GM23338 (cell line): ENCODE measurements at regions not wholly inside any gene's neighbourhood (a gene's known extent, or its start where the extent isn't known, plus 50 kb on each side); places are given as distances from the start of the nearest gene placed in this dataset.

Experiments used
- ATAC-seq: fragments of 200-7000 bp; cut with Tn5 transposase; 3 replicates; pipeline ENCODE4 v1.9.1; 2020
- DNase-seq: peaks from one replicate; pipeline ENCODE4 v3.0.0-alpha.2; 2015; ENCODE audit warnings: low spot score
- H2AFZ ChIP-seq: fragments of 200-600 bp; sonication (generic); 2 replicates; pipeline ENCODE4 v1.8.0; 2016; ENCODE audit warnings: antibody characterized with exemption, mild to moderate bottlenecking, moderate library complexity
- H3F3A ChIP-seq: fragments of 200-600 bp; sonication (generic); replicated peaks from 2 replicates; pipeline ENCODE4 v1.8.0; 2017; ENCODE audit warnings: antibody characterized with exemption, mixed run types, low read depth
- H3K27ac ChIP-seq: fragments of 200-600 bp; sonication (generic); 2 replicates; pipeline ENCODE4 v1.6.1; 2016; ENCODE audit warnings: low read depth
- H3K27me3 ChIP-seq: fragments of 200-600 bp; sonication (generic); 2 replicates; pipeline ENCODE4 v1.8.0; 2016; ENCODE audit warnings: mild to moderate bottlenecking, mixed run types, moderate library complexity; ENCODE audit not compliant: insufficient read depth
- H3K36me3 ChIP-seq: fragments of 200-600 bp; sonication (generic); 2 replicates; pipeline ENCODE4 v1.8.0; 2016; ENCODE audit warnings: mild to moderate bottlenecking; ENCODE audit not compliant: insufficient read depth
- H3K4me1 ChIP-seq: fragments of 200-600 bp; sonication (generic); 2 replicates; pipeline ENCODE4 v1.8.0; 2016; ENCODE audit warnings: mild to moderate bottlenecking, moderate library complexity; ENCODE audit not compliant: insufficient read depth
- H3K4me2 ChIP-seq: fragments of 200-600 bp; sonication (generic); 2 replicates; pipeline ENCODE4 v1.7.1; 2017; ENCODE audit warnings: mixed run types
- H3K4me3 ChIP-seq: fragments of 200-600 bp; sonication (generic); 2 replicates; pipeline ENCODE4 v1.6.1; 2016; ENCODE audit warnings: mixed run types
- H3K79me2 ChIP-seq: fragments of 200-600 bp; sonication (generic); replicated peaks from 2 replicates; pipeline ENCODE4 v1.8.0; 2017; ENCODE audit warnings: mild to moderate bottlenecking; ENCODE audit not compliant: insufficient read depth
- H3K9me2 ChIP-seq: fragments of 200-600 bp; sonication (generic); 2 replicates; pipeline ENCODE4 v1.8.0; 2017; ENCODE audit not compliant: insufficient read depth
- H4K20me1 ChIP-seq: fragments of 200-600 bp; sonication (generic); replicated peaks from 2 replicates; pipeline ENCODE4 v1.8.0; 2017; ENCODE audit warnings: mild to moderate bottlenecking; ENCODE audit not compliant: insufficient read depth
- H3K27ac Mint-ChIP-seq: 2 replicates; pipeline ENCODE4 v1.8.0; 2020; ENCODE audit warnings: inconsistent platforms, mild to moderate bottlenecking, moderate library complexity, mixed read lengths
- H3K27me3 Mint-ChIP-seq: 3 replicates; pipeline ENCODE4 v1.8.0; 2022; ENCODE audit warnings: low read depth, mild to moderate bottlenecking, moderate library complexity, mixed read lengths, inconsistent platforms; ENCODE audit not compliant: insufficient read depth, poor library complexity
- H3K36me3 Mint-ChIP-seq: 3 replicates; pipeline ENCODE4 v1.8.0; 2021; ENCODE audit warnings: low read depth, mild to moderate bottlenecking, inconsistent platforms, moderate library complexity, mixed read lengths
- H3K4me1 Mint-ChIP-seq: 3 replicates; pipeline ENCODE4 v1.8.0; 2020; ENCODE audit warnings: mild to moderate bottlenecking, inconsistent platforms, mixed read lengths
- H3K4me3 Mint-ChIP-seq: 3 replicates; pipeline ENCODE4 v1.8.0; 2021; ENCODE audit warnings: moderate library complexity, mild to moderate bottlenecking, inconsistent platforms, mixed read lengths
- H3K9me3 Mint-ChIP-seq: 3 replicates; pipeline ENCODE4 v1.8.0; 2020; ENCODE audit warnings: moderate library complexity, mild to moderate bottlenecking, inconsistent platforms, mixed read lengths
- CREB1 ChIP-seq: fragments of 250-450 bp; sonication (Bioruptor Pico); IDR thresholded peaks from 2 replicates; pipeline ENCODE4 v1.5.0; 2020; ENCODE audit warnings: low read depth, mild to moderate bottlenecking, moderate library complexity
- EZH2 ChIP-seq: fragments of 200-600 bp; sonication (generic); IDR thresholded peaks from one replicate; pipeline ENCODE4 v1.8.0; 2017; ENCODE audit warnings: antibody characterized with exemption, mild to moderate bottlenecking, low read depth; ENCODE audit not compliant: unreplicated experiment
- EZH2phosphoT487 ChIP-seq: fragments of 200-600 bp; sonication (generic); IDR thresholded peaks from one replicate; pipeline ENCODE4 v1.8.1; 2018; ENCODE audit warnings: antibody characterized with exemption; ENCODE audit not compliant: unreplicated experiment
- JUNB ChIP-seq: IDR thresholded peaks from one replicate; pipeline ENCODE4 v1.6.1; 2016; ENCODE audit warnings: antibody characterized with exemption; ENCODE audit not compliant: unreplicated experiment
- NANOG ChIP-seq: IDR thresholded peaks from 2 replicates; pipeline ENCODE4 v1.6.1; 2016; ENCODE audit warnings: antibody characterized with exemption, borderline replicate concordance
- POLR2AphosphoS5 ChIP-seq: IDR thresholded peaks from 2 replicates; pipeline ENCODE4 v1.6.1; 2016; ENCODE audit warnings: antibody characterized with exemption, low read depth
- ZNF114 ChIP-seq: fragments of 250-450 bp; sonication (Bioruptor Pico); IDR thresholded peaks from 2 replicates; pipeline ENCODE4 v1.5.0; 2020; ENCODE audit warnings: mild to moderate bottlenecking, moderate library complexity
- ZNF331 ChIP-seq: fragments of 250-450 bp; sonication (Bioruptor Pico); IDR thresholded peaks from 2 replicates; pipeline ENCODE4 v1.5.0; 2020; ENCODE audit warnings: low read depth, mild to moderate bottlenecking, moderate library complexity
- TF ChIP-seq, protein P1 (sequence below): IDR thresholded peaks from one replicate; pipeline ENCODE4 v1.6.1; 2018; ENCODE audit warnings: antibody characterized with exemption; ENCODE audit not compliant: unreplicated experiment
- TF ChIP-seq, protein P2 (sequence below): IDR thresholded peaks from 2 replicates; pipeline ENCODE4 v1.6.1; 2016; ENCODE audit warnings: antibody characterized with exemption
- TF ChIP-seq, protein P3 (sequence below), 2 experiments: fragments of 200-600 bp in 1 of 2; sonication (generic) in 1 of 2; conservative IDR thresholded peaks; 2 replicates each; pipeline versions ENCODE4 v1.5.1 to v1.6.1; 2016 to 2017; ENCODE audit warnings: antibody characterized with exemption in 2 of 2, low read depth in 2 of 2, mild to moderate bottlenecking in 2 of 2, moderate library complexity in 1 of 2

DNA sequence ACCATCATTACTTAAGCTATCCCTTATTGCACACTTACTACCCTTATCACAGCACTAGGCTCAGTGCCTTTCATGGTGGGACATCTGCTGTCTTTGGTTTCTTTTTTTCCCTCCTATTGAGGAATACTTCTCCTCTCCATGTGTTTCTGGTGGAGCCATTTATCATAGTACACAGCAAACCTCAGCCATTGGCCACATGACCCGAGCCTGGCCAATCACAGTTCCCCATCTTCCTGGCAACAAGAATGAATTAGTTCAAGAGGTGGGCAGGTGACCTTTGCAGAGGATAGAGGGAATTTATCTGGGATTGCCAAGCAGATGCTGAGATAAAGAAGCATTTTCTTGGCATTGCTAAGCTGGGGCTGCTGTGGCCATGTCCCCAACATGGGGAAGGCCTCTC, 101.1 kb upstream of the ZNF618 start:
- Mint-ChIP-seq H3K4me3 (no peak overlapping the region), H3K9me3 (no peaks in the 10 kb centered on the region), H3K27me3 (peaks cover 3% of the 10 kb centered on the region), H3K36me3 (no peaks in the 10 kb centered on the region), H3K27ac (no peak overlapping the region), H3K4me1 (no peaks in the 10 kb centered on the region)
- no peaks in the 10 kb centered on the region for H3F3A ChIP-seq
- no peak overlapping the region for H3K27ac ChIP-seq
- H3K36me3 ChIP-seq = no peaks in the 10 kb centered on the region
- no peaks in the 10 kb centered on the region for H3K79me2 ChIP-seq
- peak overlapping the region; percentile 66 for H2AFZ ChIP-seq
- no peaks in the 10 kb centered on the region for H3K27me3 ChIP-seq
- ATAC-seq (no peak), DNase-seq (no peak)
- H3K4me3 ChIP-seq = no peak overlapping the region
- H3K9me2 ChIP-seq = no peaks in the 10 kb centered on the region
- H3K4me1 ChIP-seq = no peaks in the 10 kb centered on the region
- H4K20me1 ChIP-seq = no peaks in the 10 kb centered on the region
- H3K4me2 ChIP-seq = no peak overlapping the region
- TF ChIP-seq NANOG (no peak), EZH2 (no peak), JUNB (no peak), EZH2phosphoT487 (no peak), ZNF114 (no peak)
- TF ChIP-seq, protein P1, sequence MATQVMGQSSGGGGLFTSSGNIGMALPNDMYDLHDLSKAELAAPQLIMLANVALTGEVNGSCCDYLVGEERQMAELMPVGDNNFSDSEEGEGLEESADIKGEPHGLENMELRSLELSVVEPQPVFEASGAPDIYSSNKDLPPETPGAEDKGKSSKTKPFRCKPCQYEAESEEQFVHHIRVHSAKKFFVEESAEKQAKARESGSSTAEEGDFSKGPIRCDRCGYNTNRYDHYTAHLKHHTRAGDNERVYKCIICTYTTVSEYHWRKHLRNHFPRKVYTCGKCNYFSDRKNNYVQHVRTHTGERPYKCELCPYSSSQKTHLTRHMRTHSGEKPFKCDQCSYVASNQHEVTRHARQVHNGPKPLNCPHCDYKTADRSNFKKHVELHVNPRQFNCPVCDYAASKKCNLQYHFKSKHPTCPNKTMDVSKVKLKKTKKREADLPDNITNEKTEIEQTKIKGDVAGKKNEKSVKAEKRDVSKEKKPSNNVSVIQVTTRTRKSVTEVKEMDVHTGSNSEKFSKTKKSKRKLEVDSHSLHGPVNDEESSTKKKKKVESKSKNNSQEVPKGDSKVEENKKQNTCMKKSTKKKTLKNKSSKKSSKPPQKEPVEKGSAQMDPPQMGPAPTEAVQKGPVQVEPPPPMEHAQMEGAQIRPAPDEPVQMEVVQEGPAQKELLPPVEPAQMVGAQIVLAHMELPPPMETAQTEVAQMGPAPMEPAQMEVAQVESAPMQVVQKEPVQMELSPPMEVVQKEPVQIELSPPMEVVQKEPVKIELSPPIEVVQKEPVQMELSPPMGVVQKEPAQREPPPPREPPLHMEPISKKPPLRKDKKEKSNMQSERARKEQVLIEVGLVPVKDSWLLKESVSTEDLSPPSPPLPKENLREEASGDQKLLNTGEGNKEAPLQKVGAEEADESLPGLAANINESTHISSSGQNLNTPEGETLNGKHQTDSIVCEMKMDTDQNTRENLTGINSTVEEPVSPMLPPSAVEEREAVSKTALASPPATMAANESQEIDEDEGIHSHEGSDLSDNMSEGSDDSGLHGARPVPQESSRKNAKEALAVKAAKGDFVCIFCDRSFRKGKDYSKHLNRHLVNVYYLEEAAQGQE = no peak
- TF ChIP-seq, protein P2, sequence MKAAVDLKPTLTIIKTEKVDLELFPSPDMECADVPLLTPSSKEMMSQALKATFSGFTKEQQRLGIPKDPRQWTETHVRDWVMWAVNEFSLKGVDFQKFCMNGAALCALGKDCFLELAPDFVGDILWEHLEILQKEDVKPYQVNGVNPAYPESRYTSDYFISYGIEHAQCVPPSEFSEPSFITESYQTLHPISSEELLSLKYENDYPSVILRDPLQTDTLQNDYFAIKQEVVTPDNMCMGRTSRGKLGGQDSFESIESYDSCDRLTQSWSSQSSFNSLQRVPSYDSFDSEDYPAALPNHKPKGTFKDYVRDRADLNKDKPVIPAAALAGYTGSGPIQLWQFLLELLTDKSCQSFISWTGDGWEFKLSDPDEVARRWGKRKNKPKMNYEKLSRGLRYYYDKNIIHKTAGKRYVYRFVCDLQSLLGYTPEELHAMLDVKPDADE = no peak

DNA sequence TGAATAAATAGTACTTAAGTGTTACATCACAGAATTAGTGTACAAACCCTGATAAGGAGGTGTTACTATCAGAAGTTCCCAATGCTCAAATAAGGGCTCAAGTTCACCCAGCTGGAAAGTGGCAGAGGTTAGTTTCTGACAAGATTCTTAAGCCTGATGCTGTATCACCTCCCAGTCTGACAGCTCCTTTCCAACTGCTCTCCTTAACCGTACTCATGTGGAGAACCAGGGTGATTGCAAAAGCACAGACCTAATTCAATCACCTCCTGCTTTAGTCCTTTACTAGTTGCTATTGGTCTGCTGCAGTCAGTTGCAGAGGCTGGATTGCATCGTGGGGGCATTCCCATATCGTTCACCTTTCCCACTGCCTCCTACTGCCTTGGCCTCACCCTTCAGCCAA, 100.4 kb upstream of the ZNF618 start:
- no peak overlapping the region for H3K4me3 ChIP-seq
- peaks cover 6% of the 10 kb centered on the region; the same call in 1 of the 2 replicates for H3K4me1 ChIP-seq
- no peaks in the 10 kb centered on the region for H3K9me2 ChIP-seq
- H3K4me1 Mint-ChIP-seq = peaks cover 6% of the 10 kb centered on the region
- ATAC-seq (no peak), DNase-seq (no peak)
- no peak overlapping the region for H3K27ac Mint-ChIP-seq
- no peaks in the 10 kb centered on the region for H3K9me3 Mint-ChIP-seq
- H3K4me2 ChIP-seq = no peak overlapping the region
- H4K20me1 ChIP-seq = no peaks in the 10 kb centered on the region
- no peaks in the 10 kb centered on the region for H3F3A ChIP-seq
- H3K4me3 Mint-ChIP-seq = no peak overlapping the region
- no peaks in the 10 kb centered on the region for H3K79me2 ChIP-seq
- peaks cover 3% of the 10 kb centered on the region for H3K27me3 Mint-ChIP-seq
- H3K27me3 ChIP-seq = no peaks in the 10 kb centered on the region
- no peak overlapping the region for H3K27ac ChIP-seq
- TF ChIP-seq EZH2phosphoT487 (no peak), JUNB (no peak), ZNF331 (CRISPR knock-in tag) (no peak), EZH2 (no peak), POLR2AphosphoS5 (no peak), CREB1 (CRISPR knock-in tag) (no peak)
- TF ChIP-seq, protein P3, sequence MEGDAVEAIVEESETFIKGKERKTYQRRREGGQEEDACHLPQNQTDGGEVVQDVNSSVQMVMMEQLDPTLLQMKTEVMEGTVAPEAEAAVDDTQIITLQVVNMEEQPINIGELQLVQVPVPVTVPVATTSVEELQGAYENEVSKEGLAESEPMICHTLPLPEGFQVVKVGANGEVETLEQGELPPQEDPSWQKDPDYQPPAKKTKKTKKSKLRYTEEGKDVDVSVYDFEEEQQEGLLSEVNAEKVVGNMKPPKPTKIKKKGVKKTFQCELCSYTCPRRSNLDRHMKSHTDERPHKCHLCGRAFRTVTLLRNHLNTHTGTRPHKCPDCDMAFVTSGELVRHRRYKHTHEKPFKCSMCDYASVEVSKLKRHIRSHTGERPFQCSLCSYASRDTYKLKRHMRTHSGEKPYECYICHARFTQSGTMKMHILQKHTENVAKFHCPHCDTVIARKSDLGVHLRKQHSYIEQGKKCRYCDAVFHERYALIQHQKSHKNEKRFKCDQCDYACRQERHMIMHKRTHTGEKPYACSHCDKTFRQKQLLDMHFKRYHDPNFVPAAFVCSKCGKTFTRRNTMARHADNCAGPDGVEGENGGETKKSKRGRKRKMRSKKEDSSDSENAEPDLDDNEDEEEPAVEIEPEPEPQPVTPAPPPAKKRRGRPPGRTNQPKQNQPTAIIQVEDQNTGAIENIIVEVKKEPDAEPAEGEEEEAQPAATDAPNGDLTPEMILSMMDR (conservative IDR thresholded peaks at IDR 0.05; ENCODE audit: low read depth in 2 of 2) = no peak
- TF ChIP-seq, protein P1 = no peak
- no peak overlapping the region; the same call in 1 of the 2 replicates for H2AFZ ChIP-seq
- no peaks in the 10 kb centered on the region for H3K36me3 ChIP-seq
- H3K36me3 Mint-ChIP-seq = no peaks in the 10 kb centered on the region
